ENCODE measurements at regions not wholly inside any gene's neighbourhood (a gene's known extent, or its start where the extent isn't known, plus 50 kb on each side); places are given as distances from the start of the nearest gene placed in this dataset.

GRCh38 chrX:9147726-9148125 lies 113.8 kb upstream of the FAM9B start (continued):
- TF ChIP-seq ESRRG (CRISPR knock-in tag; IDR thresholded peaks at IDR 0.05) (no peak), TCF4 (CRISPR knock-in tag; IDR thresholded peaks at IDR 0.05; ENCODE audit: borderline replicate concordance) (no peak), ZNF8 (CRISPR knock-in tag; IDR thresholded peaks at IDR 0.05) (no peak), RARB (CRISPR knock-in tag; IDR thresholded peaks at IDR 0.05) (no peak), ARNTL (CRISPR knock-in tag; IDR thresholded peaks at IDR 0.05; ENCODE audit: borderline replicate concordance, low read depth) (no peak), ISL1 (CRISPR knock-in tag; IDR thresholded peaks at IDR 0.05) (no peak)

- TF ChIP-seq POU6F1 (CRISPR knock-in tag; IDR thresholded peaks at IDR 0.05; ENCODE audit: borderline replicate concordance, low read depth) (no peak), GLIS3 (CRISPR knock-in tag; IDR thresholded peaks at IDR 0.05) (no peak), CSDC2 (CRISPR knock-in tag; IDR thresholded peaks at IDR 0.05) (no peak), ZFP3 (CRISPR knock-in tag; IDR thresholded peaks at IDR 0.05) (no peak), ESRRG (CRISPR knock-in tag; IDR thresholded peaks at IDR 0.05) (no peak), ZNF565 (CRISPR knock-in tag; conservative IDR thresholded peaks at IDR 0.05; ENCODE audit: low read depth) (no peak), ZC3H10 (CRISPR knock-in tag; IDR thresholded peaks at IDR 0.05) (no peak), ZNF70 (CRISPR knock-in tag; IDR thresholded peaks at IDR 0.05) (no peak), ZNF8 (CRISPR knock-in tag; IDR thresholded peaks at IDR 0.05) (no peak), BACH2 (CRISPR knock-in tag; IDR thresholded peaks at IDR 0.05; ENCODE audit: borderline replicate concordance) (no peak), RARB (CRISPR knock-in tag; IDR thresholded peaks at IDR 0.05) (no peak), OSR1 (CRISPR knock-in tag; IDR thresholded peaks at IDR 0.05) (no peak), ZFP30 (CRISPR knock-in tag; IDR thresholded peaks at IDR 0.05) (no peak), PPARA (CRISPR knock-in tag; IDR thresholded peaks at IDR 0.05; ENCODE audit: borderline replicate concordance) (no peak), TSHZ2 (CRISPR knock-in tag; IDR thresholded peaks at IDR 0.05) (no peak), ARNTL (CRISPR knock-in tag; IDR thresholded peaks at IDR 0.05; ENCODE audit: borderline replicate concordance, low read depth) (no peak)
- TF ChIP-seq, protein P1, sequence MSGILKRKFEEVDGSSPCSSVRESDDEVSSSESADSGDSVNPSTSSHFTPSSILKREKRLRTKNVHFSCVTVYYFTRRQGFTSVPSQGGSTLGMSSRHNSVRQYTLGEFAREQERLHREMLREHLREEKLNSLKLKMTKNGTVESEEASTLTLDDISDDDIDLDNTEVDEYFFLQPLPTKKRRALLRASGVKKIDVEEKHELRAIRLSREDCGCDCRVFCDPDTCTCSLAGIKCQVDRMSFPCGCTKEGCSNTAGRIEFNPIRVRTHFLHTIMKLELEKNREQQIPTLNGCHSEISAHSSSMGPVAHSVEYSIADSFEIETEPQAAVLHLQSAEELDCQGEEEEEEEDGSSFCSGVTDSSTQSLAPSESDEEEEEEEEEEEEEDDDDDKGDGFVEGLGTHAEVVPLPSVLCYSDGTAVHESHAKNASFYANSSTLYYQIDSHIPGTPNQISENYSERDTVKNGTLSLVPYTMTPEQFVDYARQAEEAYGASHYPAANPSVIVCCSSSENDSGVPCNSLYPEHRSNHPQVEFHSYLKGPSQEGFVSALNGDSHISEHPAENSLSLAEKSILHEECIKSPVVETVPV (CRISPR knock-in tag; IDR thresholded peaks at IDR 0.05), result no peak
- ATAC-seq, result no peak
Observed at GRCh38 chrX:9148615-9149399, 114.9 kb upstream of the FAM9B start.

DNA sequence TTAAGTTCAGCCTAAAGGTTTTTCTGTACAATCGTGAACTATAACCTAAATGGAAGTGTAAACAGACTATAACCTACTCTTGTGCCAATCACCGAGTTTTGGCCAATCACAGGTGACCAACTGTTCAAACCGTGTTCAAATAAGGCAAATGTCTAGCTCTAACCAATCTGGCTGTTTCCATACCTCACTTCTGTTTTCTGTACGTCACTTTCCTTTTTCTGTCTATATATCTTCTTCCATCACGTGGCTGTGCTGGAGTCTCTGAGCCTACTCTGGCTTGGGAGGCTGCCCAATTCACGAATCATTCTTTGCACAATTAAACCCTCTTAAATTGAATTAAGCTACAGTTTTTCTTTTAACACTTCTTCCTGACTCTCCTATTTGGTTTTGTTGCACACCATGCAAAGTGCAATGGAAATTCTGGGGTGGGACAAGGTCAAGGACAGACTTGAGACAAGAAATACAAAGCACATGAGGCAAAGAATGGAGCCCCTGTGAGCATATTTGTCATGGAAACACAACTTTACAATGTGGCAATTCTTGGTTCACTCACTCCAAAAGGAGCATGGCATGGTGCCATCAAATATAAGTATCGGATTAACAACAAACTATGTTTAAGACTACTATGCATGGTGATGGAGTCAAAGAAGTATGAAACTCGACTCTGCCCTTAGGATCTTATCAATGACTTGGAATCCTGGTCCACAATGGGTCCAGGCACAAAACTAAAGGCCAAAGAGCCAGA lies 115.7 kb upstream of the FAM9B start:
- no peak for ATAC-seq
- TF ChIP-seq ARNTL (CRISPR knock-in tag; IDR thresholded peaks at IDR 0.05; ENCODE audit: borderline replicate concordance, low read depth) (no peak), SNAI2 (CRISPR knock-in tag; IDR thresholded peaks at IDR 0.05) (no peak), TOX (CRISPR knock-in tag; IDR thresholded peaks at IDR 0.05; ENCODE audit: borderline replicate concordance) (no peak), PPARA (CRISPR knock-in tag; IDR thresholded peaks at IDR 0.05; ENCODE audit: borderline replicate concordance) (no peak), CSDC2 (CRISPR knock-in tag; IDR thresholded peaks at IDR 0.05) (no peak), TSHZ2 (CRISPR knock-in tag; IDR thresholded peaks at IDR 0.05) (no peak), TCF4 (CRISPR knock-in tag; IDR thresholded peaks at IDR 0.05; ENCODE audit: borderline replicate concordance) (no peak), ZNF70 (CRISPR knock-in tag; IDR thresholded peaks at IDR 0.05) (no peak), ZC3H10 (CRISPR knock-in tag; IDR thresholded peaks at IDR 0.05) (no peak), ESRRG (CRISPR knock-in tag; IDR thresholded peaks at IDR 0.05) (no peak), ZFP3 (CRISPR knock-in tag; IDR thresholded peaks at IDR 0.05) (no peak)
- TF ChIP-seq, protein P2, sequence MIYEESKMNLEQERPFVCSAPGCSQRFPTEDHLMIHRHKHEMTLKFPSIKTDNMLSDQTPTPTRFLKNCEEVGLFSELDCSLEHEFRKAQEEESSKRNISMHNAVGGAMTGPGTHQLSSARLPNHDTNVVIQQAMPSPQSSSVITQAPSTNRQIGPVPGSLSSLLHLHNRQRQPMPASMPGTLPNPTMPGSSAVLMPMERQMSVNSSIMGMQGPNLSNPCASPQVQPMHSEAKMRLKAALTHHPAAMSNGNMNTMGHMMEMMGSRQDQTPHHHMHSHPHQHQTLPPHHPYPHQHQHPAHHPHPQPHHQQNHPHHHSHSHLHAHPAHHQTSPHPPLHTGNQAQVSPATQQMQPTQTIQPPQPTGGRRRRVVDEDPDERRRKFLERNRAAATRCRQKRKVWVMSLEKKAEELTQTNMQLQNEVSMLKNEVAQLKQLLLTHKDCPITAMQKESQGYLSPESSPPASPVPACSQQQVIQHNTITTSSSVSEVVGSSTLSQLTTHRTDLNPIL (CRISPR knock-in tag; IDR thresholded peaks at IDR 0.05; ENCODE audit: low read depth), result no peak
- TF ChIP-seq, protein P1 (CRISPR knock-in tag; IDR thresholded peaks at IDR 0.05), result no peak
